ENCODE measurements at regions not wholly inside any gene's neighbourhood (a gene's known extent, or its start where the extent isn't known, plus 50 kb on each side); places are given as distances from the start of the nearest gene placed in this dataset.

DNA sequence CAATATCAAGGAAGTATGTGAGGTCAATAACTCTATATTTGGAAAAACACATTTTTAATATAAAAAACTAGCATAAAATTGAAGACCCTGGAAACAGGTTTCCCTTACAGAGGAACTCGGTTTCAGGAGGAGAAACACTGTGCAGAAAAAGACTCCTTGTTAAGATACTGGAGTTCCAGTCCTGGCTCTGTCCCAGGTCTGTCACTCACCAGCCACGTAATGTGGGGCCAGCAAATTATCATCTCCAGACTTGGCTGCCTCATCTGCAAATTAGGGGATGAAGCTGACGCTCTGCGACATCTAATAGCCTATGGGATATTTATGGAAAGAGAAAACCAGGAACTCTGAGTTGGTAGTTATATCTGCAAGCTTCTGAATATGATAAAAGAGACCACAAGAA, 702.7 kb downstream of the EPHA7 start:
- TF ChIP-seq GATA3 (IDR thresholded peaks at IDR 0.05; ENCODE audit: low read depth, low read length) (no peak), GATA2 (IDR thresholded peaks at IDR 0.05; ENCODE audit: low read depth, low read length) (no peak)

DNA sequence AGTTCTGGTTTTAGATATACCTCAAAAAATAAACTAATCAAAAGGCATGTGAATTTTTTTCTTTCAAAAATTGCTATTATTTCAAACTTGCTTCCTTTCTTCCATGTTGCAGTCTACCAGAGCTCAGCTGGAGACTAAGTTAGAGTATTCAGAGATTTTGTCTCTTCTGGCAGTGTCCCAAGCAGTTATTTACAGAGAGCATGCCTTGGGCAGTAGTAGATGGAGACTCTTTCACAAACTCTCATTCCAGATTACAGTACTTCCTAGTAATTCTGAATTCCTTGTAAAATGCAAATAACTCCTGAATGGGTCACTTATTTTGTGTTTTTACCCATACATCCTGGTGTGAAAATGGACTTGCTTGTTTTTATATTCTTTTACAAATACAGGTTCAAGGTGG, 703.4 kb downstream of the EPHA7 start:
- no peak for TF ChIP-seq GATA2 (IDR thresholded peaks at IDR 0.05; ENCODE audit: low read depth, low read length)
- no peak for TF ChIP-seq GATA3 (IDR thresholded peaks at IDR 0.05; ENCODE audit: low read depth, low read length)

DNA sequence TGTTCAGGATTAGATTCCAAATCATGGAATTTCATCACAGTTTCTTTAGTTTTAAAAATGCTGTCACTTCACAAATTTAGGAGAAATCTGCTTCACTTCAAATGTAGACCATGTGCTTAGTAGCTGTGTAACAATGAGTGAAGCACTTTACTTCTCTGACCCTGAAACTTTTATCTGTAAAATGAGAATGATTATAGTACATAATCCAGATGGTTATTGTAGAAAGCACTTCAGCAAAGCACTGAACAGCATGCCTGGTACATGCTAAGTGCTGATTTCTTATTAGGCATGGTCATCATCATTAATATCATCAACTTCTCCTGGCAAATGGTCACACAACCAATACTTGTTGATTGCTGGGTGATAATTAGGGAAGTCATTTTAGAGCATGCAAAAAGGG, 705.0 kb downstream of the EPHA7 start:
- TF ChIP-seq GATA2 (IDR thresholded peaks at IDR 0.05; ENCODE audit: low read depth, low read length) (no peak), GATA3 (IDR thresholded peaks at IDR 0.05; ENCODE audit: low read depth, low read length) (no peak)

DNA sequence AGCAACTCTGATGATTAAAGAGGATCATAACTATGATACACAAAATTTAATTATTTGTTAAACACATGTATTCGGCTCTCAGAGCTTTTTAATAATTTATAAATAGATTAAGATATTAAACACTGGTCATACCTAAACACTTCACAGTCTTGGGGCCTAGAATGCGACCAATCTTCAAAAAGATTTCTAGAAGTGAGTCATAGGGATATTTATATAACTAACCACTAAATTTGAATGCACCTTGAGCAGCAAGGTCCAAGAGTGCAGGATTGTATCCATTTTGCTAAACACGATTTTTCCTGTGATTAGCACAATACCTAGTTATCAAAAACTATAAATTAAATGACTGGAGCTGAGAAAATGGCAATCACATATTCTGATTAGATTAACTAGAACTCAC, 709.3 kb downstream of the EPHA7 start:
- TF ChIP-seq GATA2 (IDR thresholded peaks at IDR 0.05; ENCODE audit: low read depth, low read length) (no peak), GATA3 (IDR thresholded peaks at IDR 0.05; ENCODE audit: low read depth, low read length) (no peak)

DNA sequence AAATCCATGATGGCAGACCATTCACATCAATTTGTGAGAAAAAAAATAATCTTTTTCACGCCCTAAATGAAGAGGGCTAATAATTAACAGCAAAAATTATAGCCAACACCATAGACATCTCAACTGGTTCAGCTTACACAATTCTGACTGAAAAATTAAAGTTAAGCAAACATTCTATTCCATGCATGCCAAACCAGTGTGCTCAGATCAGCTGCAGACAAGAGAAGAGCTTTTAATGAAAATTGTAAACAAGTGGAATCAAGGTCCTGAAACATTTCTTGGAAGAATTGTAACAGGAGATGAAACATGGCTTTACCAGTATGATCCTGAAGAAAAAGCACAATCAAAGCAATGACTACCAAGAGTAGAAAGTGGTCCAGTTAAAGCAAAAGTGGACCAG, 710.4 kb downstream of the EPHA7 start:
- TF ChIP-seq GATA3 (IDR thresholded peaks at IDR 0.05; ENCODE audit: low read depth, low read length) (no peak), GATA2 (IDR thresholded peaks at IDR 0.05; ENCODE audit: low read depth, low read length) (no peak)

DNA sequence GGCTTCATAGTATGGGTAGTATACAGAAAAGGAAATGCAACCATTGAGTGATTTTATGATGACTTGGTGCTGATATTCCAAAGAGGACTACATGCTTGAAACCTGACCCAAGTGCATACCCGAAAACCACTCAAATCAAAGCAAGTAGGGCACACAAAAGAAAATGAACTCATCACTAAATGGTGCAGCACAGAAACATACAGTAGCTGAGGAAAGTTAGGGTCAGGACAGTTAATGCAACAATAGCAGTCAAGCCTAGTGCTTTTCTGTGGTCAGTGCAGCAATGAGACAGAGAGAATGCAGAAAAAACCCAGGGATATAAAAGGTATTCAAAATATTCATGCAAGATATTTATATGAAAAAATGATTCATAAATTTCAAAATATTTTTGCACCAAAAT, 711.1 kb downstream of the EPHA7 start:
- TF ChIP-seq GATA2 (IDR thresholded peaks at IDR 0.05; ENCODE audit: low read depth, low read length): no peak
- no peak for TF ChIP-seq GATA3 (IDR thresholded peaks at IDR 0.05; ENCODE audit: low read depth, low read length)

DNA sequence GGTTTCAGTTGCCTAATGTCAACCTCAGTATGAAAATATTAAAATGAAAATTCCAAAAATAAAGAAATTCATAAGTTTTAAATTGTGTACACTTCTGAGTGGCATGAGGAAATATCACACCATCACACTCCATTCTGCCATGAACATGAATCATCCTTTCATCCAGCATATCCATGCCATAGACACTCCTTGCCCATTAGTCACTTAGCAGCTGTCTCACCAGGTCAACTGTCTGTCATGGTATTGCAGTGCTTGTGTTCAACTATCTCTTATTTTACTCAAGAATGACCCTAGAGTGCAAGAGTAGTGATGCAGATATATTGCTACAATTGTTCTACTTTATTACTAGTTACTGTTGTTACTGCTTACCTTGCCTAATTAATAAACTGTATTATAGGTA, 712.4 kb downstream of the EPHA7 start:
- TF ChIP-seq GATA3 (IDR thresholded peaks at IDR 0.05; ENCODE audit: low read depth, low read length) (no peak), GATA2 (IDR thresholded peaks at IDR 0.05; ENCODE audit: low read depth, low read length) (no peak)

DNA sequence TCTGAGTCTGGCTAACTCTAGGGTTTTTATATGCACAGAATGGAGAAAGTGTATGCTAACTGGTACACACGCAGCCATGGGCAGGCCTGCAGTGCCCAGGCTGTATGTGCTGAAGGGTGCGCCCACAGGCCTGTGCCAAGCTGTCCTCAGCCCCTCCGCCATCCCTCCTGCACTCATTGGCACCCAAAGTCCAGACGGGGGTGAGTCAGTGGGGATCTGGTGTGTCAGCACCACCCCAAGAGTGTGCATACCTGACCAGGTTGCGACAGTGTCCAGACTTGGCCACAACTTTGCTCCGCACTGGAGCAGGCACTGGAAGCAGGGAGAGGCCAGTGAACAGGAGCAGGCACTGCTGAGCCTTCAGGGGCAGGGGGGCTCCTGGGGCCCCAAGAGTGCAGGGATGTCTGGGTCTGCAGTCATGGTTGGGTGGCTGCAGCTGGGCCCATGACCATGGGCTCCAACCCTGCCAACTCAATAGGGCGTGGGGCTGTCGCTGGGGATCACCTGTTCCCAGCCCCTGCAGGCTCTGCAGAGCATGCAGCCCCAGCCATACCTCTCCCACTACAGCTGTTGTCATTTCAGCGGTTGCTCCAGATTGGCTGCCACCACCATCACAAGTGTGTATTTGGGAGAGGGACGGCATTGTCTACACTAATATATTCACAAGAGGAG, 717.8 kb downstream of the EPHA7 start:
- TF ChIP-seq GATA3 (IDR thresholded peaks at IDR 0.05; ENCODE audit: low read depth, low read length): no peak
- TF ChIP-seq GATA2 (IDR thresholded peaks at IDR 0.05; ENCODE audit: low read depth, low read length): no peak

DNA sequence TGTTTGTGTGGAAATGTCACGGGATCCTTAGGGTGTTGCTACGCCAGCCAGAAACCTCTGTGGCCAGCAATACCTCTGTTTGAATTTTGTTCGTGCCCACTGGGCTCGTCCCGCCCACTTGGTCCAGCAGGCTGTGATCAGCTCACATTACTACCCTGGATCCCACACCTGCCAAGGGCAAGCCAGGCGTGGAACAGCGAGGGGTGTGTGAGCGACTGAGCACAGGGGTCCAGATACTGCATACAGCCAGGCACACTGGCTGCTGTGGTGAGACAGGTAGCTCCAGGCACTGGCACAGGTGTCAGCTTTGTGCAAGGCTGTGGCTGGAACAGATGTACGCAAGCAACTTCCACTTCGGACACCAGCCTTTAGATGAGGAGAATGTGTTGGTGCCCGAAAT, 718.9 kb downstream of the EPHA7 start:
- TF ChIP-seq GATA2 (IDR thresholded peaks at IDR 0.05; ENCODE audit: low read depth, low read length) (no peak), GATA3 (IDR thresholded peaks at IDR 0.05; ENCODE audit: low read depth, low read length) (no peak)

DNA sequence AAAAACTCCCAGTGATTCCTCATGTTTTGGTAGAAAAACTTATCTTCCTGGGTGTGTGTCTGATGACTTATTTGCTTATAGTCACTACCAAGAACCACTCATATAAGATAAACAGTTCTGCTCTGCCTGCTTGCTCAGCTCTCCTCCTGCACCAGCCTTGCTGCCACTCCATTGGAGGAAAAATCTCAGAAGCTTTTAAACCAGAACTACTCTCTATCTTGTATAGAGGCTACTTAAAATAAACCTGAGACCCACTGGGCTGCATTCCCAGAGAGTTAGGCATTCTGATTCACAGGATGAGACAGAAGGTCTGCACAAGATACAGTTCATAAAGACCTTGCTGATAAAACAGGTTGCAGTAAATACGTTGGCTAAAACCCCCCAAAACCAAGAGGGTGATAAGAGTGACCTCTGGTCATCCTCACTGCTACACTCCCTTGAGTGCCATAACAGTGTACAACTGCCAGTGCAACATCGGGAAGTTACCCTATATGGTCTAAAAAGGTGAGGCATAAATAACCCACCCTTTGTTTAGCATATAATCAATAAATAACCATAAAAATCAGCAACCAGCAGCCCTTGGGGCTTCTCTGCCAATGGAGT, 728.3 kb downstream of the EPHA7 start:
- TF ChIP-seq GATA2 (IDR thresholded peaks at IDR 0.05; ENCODE audit: low read depth, low read length) (no peak), GATA3 (IDR thresholded peaks at IDR 0.05; ENCODE audit: low read depth, low read length) (no peak)

DNA sequence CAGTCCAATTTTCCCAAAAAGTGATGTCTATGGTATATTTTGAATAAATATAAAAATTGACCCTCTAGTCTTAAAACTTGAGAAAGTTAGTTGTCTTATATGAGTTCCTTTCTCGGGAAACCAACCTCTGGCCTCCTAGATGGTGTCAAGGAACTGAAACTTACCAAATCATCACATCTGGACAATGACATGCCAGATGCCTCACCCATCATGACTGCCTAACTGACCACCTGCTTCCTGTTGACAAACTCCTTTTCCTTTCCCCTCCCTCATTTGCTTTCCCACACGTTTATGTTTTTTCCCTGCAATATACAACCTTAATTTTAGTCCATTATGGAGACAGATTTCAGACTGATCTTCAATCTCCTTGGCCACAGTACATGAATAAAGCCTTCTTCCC, 731.0 kb downstream of the EPHA7 start:
- TF ChIP-seq GATA3 (IDR thresholded peaks at IDR 0.05; ENCODE audit: low read depth, low read length): no peak
- TF ChIP-seq GATA2 (IDR thresholded peaks at IDR 0.05; ENCODE audit: low read depth, low read length): no peak

DNA sequence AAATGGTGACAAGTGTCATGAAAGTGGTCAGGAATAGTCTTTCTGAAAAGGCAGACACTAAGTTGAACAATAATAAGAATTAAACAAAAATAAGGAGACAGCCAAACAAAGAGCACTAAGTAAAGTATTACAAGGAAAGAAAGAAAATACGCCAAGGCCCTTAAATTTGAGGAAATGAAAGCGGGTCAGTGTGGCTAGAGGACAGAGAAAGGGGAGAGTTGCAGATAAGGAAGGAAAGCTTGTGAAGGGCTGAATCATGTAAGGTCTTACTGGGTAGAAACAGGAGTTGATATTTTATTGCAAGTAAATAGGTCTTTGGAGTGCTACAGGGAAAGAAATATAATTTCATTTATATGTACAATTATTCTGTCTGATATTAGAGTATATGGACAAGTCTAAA, 732.1 kb downstream of the EPHA7 start:
- TF ChIP-seq GATA2 (IDR thresholded peaks at IDR 0.05; ENCODE audit: low read depth, low read length) (no peak), GATA3 (IDR thresholded peaks at IDR 0.05; ENCODE audit: low read depth, low read length) (no peak)

DNA sequence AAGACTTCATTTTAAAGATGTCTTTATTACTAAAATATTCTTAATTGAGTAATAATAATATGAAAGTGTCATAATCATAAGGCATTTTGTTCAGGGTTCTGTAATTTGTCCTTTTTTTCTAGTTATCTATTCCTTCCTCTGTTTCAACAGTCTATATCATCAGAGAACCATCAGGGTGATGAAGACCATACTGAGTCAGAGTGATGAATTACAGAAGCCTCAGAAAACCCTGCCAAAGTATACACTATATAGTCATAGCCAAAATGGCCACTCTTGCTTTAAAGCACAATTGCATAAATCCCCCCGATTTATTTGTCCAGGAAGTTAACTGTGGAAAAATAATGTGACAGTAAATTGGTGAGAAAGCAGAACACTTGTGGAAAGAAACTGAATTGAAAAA, 735.0 kb downstream of the EPHA7 start:
- no peak for TF ChIP-seq GATA3 (IDR thresholded peaks at IDR 0.05; ENCODE audit: low read depth, low read length)
- no peak for TF ChIP-seq GATA2 (IDR thresholded peaks at IDR 0.05; ENCODE audit: low read depth, low read length)

DNA sequence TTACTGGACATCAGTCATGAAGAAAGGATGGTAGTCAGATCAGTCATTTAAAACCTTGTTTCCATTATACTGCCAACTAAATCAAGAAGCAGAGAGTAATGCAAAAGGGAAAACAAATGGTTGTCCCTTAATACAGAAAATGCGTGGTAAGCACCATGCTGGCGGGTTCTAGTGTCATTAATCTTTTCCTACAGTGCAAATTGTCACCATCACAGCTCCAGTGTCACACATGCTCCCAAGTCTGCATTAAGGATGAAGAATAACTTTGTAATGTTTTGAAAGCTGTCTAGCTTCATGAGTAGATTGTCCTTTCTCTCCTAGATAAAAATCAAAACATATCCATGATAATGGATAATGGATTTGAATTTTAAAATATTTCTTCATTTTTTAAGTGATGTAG, 735.6 kb downstream of the EPHA7 start:
- TF ChIP-seq GATA3 (IDR thresholded peaks at IDR 0.05; ENCODE audit: low read depth, low read length) (no peak), GATA2 (IDR thresholded peaks at IDR 0.05; ENCODE audit: low read depth, low read length) (no peak)

DNA sequence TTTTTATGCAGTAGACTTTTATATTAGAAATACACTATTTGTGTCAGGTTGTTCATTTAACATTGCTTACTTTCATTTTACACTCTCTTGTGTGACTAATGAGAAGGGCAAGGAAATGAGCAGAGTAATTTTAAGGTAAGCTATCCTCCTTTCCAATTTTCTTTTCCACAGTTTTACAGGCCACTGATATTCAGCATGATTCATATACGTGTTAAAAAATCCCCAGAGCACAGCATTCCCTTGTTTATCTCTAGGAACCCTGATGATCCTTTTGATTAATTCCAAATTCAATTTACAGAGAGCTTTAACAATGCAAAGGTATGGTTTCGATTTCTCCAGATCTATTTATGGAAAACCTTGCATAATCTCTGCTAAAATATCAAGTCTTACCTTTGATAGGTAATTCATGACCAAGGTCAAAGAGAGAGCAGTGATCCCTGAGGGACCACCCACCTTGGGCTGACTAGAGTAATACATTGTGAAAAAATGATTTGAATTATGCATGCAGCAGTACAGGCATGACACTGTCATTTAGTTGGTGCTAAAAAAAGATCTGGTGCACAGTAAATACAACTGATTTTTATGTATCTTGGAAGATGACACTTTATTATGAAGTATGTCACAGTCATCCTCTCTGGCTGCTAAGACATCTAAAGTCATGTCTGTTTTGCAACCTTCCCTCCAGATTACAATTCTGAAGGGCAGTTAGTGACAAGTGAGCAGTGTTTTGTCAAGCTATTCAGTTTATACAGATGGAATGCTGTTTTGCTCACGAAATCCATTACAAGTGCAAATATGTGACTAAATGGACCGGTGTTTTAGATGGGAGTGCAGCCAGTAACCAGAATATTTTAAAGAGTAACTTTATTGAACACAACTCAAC, 736.6 kb downstream of the EPHA7 start:
- TF ChIP-seq GATA3 (IDR thresholded peaks at IDR 0.05; ENCODE audit: low read depth, low read length): no peak
- TF ChIP-seq GATA2 (IDR thresholded peaks at IDR 0.05; ENCODE audit: low read depth, low read length): no peak
